ENCODE measurements at regions not wholly inside any gene's neighbourhood (a gene's known extent, or its start where the extent isn't known, plus 50 kb on each side); places are given as distances from the start of the nearest gene placed in this dataset.

DNA sequence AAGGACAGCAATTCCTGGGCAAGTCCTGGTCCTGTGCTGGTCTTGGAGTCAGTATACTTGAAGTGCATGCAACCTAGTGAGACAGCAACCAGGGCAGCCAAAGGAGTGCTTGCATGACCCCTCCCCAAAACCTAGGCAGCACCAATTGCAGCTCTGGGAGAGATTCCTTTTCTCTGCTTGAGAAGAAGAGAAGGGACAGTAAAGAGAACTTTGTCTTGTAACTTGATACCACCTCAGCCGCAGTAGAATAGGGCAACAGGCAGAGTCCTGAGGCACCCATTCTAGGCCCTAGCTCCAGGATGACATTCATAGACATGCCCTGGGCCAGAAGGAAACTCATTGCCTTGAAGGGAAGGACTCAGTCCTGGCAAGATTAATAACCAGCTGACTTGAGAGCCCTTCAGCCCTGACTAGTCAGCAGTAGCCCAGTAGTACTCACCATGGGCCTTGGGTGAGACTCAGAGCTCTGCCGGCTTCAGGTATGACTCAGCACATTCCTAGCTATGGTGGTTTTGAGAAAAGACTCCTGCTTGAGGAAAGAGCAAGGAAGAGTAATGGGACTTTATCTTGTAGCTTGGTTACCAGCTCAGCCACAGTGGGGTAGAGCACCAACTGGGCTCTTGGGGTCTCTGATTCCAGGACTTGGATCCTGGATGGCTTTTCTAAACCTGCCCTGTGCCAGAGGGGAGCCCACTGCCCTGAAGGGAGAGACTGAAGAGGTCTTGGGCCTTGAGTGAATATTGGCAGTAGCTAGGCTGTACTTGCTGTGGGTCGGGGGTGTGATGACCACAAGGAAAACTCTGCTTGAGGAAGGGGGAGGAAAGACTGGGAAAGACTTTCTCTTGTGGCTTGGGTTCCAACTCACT lies 51.7 kb upstream of the ACADM start:
- TF ChIP-seq CTBP1 (IDR thresholded peaks at IDR 0.05; ENCODE audit: borderline replicate concordance) (no peak), SUZ12 (IDR thresholded peaks at IDR 0.05) (no peak), FOXK2 (IDR thresholded peaks at IDR 0.05) (no peak), NFRKB (IDR thresholded peaks at IDR 0.05) (no peak), SP1 (IDR thresholded peaks at IDR 0.05) (no peak), HDGF (IDR thresholded peaks at IDR 0.05; ENCODE audit: borderline replicate concordance) (no peak), ELF4 (IDR thresholded peaks at IDR 0.05) (no peak), TARDBP (IDR thresholded peaks at IDR 0.05) (no peak), ZNF384 (IDR thresholded peaks at IDR 0.05) (no peak), BHLHE40 (IDR thresholded peaks at IDR 0.05; ENCODE audit: borderline replicate concordance) (no peak), LEF1 (IDR thresholded peaks at IDR 0.05; ENCODE audit: borderline replicate concordance) (no peak), FOXA1 (IDR thresholded peaks at IDR 0.05) (no peak), FOXM1 (IDR thresholded peaks at IDR 0.05; ENCODE audit: borderline replicate concordance) (no peak)
- TF ChIP-seq, protein P1, sequence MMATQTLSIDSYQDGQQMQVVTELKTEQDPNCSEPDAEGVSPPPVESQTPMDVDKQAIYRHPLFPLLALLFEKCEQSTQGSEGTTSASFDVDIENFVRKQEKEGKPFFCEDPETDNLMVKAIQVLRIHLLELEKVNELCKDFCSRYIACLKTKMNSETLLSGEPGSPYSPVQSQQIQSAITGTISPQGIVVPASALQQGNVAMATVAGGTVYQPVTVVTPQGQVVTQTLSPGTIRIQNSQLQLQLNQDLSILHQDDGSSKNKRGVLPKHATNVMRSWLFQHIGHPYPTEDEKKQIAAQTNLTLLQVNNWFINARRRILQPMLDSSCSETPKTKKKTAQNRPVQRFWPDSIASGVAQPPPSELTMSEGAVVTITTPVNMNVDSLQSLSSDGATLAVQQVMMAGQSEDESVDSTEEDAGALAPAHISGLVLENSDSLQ (IDR thresholded peaks at IDR 0.05) = no peak
